ENCODE measurements at regions not wholly inside any gene's neighbourhood (a gene's known extent, or its start where the extent isn't known, plus 50 kb on each side); places are given as distances from the start of the nearest gene placed in this dataset.
"Not testable (repeated sequence)": the region's sequence is repeated elsewhere in the genome, so short reads cannot be mapped to it uniquely, and the experiment has no call there.

DNA sequence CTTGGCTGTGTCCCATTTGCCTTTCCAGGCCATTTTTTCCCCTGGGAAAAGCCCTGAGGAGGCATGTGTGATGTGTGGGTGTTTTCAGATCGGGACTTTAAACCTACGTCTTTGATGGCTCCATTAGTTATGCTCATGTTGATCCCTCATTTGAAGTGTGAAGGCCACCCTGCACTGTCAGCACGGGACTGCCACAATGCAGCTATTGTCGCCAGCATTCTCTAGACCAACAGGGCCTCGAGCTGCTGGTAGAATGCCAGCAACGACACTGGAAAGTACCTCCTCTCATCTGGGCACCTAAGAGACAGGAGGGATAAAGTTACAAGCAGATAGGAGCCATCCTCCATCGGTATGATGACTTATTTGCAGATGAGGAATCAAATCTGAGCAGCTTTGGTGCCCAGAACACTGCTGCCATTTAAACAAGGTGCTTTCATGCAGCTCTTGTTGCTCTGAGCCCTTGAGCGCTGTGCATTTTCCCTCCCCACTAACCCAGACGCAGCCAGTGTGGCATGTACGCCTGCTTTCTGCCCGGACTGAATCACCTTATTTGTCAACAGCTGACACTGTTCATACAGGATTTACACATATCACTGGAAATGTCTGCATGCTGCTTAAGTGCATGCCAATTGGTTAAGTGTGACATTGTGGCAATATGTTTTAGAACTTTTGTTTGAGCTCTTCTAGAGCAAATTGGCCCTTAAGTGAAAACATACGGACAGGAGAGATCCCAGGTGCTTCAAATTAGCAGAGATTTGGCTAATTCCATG, 175.0 kb upstream of the PITRM1 start:
- DNase-seq (ENCODE audit: low read depth in 2 of 2): no peak

DNA sequence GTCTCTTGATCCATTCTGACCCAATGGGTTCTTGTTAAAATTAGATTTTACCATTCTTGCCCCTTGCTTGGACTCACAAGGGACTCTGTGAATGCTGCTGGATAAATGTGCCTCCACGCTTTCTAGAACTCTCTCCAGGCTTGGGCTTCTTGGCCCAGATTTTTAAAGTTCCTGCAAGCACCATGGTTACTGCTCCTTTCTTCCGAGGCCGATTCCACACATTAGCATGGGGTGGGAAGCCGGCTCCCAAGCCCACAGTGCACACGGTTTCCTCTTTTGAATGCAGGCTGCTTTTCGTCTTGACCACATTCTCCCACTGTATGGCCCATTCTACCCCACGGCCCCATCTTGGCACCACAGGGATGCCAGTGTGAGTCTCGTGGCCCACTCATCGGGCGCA, 174.3 kb upstream of the PITRM1 start:
- DNase-seq (ENCODE audit: low read depth in 2 of 2): no peak

DNA sequence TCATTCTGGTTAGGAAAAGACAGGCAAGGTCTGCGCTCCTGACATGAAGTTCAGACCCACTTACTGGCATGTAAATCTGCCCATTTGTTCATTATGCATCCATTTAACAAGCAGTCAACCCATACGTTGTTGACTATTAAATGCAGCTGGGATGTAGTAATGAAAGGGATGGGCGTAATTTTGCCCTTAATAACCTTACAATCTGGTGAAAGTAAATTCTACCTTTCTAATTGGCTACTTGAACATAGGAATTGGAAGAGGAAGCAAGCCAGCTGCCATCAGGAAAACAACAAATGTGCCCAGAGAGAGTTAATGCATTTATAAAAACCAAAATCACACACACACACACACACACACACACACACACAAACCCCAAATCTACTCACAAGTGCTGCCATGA, 170.2 kb upstream of the PITRM1 start:
- no peak for DNase-seq (ENCODE audit: low read depth in 2 of 2)

DNA sequence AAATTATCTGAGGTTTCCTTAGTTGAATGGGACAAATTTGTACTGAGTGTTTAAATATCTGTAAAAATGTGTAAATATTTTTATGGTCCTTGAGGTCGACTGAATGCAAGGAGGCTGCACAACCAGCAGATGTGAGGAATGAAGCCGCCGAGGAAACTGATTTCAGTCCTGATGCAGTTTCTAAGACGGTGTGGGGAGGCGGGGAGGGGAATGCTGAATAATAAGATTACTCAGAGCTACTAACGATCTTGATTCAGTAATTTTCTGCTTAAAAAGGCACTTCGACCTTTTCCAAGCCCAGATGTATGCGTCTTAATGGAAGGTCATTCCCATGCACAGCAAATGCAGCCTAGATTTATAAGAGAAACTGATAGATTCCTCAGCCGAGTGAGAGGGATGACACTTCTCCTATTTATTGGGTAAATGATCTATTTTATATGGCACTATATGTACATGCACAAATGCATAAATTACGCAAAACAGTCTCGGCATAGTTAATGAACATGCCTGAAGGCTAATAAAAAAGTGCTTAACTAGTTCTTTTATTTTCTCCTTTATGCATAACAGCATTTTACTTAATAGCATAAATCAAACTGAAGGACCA, 167.6 kb upstream of the PITRM1 start:
- no peak for DNase-seq (ENCODE audit: low read depth in 2 of 2)

DNA sequence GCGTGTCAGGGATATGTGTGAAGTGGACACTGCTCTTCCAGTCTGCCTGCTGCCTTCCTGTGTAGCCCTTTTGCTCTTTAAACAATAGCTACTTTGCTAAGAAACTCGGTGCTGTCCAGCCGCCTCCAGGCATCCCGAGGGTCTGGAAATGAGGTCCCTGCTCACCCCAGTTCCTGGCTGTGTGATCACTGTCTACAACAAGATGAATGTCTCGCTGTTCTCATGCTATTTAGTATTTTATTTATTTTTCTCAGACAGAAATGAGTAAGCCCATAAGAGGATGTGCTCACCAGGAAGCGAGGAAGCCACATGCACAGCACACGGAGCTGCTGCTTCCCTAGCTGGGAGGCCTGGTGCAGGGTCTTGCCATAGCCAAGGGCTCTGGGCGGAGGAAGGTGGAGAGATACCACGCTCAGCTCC, 167.0 kb upstream of the PITRM1 start:
- no peak for DNase-seq (ENCODE audit: low read depth in 2 of 2)

DNA sequence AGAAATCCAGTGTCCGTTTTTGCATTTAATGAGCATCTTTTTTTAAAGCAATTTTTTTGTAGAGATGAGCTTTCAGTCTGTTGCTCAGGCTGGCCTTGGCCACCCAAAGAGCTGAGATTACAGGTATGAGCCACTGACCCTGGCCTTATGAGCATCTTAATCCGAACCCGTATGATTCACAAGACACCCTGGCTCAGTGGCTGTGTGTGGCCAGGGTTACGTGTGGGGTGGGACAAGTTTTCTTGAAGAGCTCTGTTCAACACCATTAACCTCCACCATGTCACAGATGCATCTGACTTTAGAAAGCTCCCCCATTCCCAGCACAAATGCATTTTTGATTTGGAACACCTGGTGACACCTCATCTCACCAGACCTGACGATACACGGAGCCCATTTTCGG, 166.5 kb upstream of the PITRM1 start:
- DNase-seq (ENCODE audit: low read depth in 2 of 2): no peak

DNA sequence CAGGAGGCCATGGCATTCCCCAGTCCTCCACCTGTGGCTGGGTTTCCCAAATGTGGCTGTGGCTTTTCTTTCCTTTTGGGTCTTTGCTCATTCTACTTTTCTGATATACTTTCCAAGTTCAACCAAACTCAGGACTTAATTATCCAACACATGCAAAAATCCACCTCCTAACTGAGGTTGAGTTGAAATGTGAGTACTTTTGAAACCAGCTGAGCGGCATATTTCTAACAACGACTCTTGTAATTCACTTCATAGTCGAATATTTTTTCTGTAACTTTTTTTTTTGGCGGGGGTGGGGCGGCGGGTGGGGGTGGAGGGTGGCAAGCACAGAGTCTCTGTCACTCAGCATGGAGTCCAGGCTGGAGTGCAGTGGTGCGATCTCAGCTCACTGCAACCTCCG, 165.2 kb upstream of the PITRM1 start:
- DNase-seq (ENCODE audit: low read depth in 2 of 2): no peak

DNA sequence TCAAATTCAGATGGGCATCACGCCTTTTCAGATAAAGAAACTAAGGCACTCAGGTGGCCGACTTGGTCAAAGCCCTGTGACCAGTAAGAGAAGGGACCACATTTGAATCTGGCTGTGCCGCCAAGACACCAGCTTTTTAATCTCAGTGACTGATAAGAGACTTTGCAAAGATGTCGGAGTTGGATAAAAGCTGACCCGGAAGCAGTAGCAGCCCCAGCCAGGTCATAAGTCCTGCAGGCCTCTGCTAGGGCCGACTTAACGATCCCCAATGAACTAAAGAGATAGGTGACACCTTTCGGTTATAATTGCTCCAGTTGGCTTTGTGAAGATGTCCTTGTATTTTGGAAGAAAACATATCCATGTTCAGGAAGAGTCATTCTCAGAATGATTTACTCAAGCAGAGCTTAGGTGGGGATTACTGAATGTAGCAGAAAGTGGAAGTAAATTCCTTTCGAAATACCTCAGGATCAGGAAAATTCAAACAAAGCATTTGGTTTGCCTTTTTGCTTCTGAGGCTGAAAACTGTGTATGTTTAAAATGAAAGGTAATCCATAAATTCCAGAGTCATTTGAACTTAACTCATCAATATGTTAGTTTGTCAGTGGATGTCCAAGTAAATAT, 164.2 kb upstream of the PITRM1 start:
- no peak for DNase-seq (ENCODE audit: low read depth in 2 of 2)

DNA sequence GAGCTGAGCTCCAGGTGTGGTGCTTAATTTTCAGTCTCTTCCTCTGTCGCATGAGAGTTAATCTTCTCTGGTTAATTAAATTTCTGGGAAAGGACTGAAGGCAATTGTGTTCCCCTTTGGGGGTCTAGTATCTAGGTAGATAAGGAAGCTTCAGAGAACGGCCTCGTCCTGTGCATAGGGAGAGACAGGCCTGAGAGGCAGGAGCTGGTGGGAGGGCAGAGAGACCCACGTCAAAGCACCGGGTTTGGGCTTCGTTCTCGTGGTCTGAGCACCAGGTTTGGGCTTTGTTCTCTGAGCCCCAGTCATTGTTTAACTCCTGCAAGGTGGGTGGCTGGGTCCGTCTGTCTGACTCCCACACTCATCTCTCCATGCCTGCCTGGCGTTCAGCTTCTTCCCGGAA, 160.8 kb upstream of the PITRM1 start:
- DNase-seq (ENCODE audit: low read depth in 2 of 2): no peak

DNA sequence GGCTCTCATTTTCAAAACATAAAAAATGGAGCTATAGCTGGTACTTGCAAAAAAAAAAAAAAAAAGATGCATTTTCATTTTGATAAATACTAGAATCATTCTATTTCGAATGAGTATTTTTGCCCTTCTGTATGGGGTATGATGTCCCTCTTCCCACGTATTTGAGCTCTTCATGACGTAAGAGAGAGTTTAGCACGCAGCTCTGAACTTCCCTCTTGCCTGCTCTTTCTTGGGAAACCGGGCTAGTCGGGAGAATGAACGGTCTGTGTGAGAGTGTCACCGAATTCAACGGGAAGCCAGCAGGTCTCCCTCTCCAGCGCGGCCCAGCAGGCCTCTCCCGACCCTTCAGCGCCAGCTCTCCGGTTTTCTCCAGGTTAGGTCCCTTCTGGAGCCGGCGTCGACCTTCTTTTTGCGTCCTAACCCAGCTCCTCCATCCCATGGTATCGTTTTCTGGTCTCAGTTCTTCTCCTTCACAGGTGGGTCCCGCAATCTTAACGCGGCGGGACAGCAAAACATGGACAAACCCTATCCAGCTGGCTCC, 159.2 kb upstream of the PITRM1 start:
- DNase-seq (ENCODE audit: low read depth in 2 of 2): no peak

DNA sequence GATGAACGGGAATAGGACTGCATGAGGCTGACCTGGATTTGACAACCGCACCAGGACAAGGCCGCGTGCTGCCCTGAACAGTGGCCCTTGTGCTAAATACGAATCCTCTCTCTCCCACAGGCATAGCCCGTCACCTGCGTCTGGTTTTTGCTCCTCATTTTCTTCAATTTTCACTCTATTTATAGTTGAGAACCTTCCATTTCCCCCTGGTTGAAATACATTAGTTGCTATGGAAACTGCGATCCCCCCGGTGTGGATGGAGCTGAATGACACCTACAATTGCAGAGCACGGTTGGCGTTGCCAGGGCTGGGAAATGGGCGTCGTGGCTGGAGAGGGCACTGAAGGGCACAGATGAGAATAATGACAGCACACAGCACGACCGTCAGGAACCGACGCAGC, 158.6 kb upstream of the PITRM1 start:
- DNase-seq (ENCODE audit: low read depth in 2 of 2): no peak

DNA sequence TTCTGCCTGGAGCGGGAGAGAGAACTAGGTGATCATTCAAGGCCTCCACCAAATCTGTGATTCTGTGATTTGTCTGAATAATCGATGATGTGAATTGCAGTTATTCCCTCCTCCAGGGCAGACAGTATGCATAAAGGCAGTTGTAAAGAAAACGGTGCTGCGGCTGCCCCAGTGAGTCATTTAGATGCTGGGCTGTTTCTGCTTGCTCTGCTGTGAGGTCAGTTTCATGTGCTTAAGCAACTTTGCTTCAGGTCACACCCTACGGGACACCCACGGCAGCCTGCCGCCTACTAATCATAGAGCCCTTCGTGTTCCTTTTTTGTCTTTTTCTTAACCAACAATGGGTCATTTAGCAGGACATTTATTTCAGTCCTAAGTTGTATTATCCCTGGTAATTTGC, 158.1 kb upstream of the PITRM1 start:
- DNase-seq (ENCODE audit: low read depth in 2 of 2): no peak

DNA sequence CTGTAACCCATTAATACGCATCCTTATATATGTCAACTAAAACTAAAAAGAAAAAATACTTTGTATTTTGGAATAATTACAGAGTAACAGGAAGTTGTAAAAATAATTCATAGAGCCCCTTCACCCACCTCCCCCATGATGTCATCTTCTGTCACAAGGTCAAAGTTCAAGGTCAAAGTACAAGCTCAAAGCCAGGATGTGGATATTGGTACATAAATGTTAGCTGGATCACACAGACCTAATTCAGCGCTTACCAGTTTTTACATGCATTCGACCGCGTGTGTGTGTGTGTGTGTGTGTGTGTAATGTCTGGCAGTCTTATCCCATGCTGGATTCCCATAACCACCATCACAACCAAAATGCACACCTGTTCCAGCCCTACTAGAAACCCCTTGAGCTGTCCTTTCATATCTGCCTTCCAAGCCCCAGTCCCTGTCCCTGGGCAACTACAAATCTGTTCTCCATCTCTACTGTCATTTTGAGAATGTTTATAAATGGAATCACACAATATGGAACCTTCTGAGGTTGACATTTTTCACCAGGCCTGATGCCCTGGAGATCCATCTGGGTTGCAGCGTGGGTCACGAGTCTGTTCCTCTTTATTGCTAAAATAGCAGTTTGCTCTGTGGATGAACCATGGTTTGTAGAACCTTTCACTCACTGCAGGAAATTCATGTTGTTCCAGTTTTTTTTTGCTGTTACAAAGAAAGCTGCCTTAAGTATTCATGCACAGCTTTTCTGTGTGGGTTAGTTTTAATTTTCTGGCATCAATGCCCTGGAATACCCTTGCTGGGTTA, 153.6 kb upstream of the PITRM1 start:
- no peak for DNase-seq (ENCODE audit: low read depth in 2 of 2)

DNA sequence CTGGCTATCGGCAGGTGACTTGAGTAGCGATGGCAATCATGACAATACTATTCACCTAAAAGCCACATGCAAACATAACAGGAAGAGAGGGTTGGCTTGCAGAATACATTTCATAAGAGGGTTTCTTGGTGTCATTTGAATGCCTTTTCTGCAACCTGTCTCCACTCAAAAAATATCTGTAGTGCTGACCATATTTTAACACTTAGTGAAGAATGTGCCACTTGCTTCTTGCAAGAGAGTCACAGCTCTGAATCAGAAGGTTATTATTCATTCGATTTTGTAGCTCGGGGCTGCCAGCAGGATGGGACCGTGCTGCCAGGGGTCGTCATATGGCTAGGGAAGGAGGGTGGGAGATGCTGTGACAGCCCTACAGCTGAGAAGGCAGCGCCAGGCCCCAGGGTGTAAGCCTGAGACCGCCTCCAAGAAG, 152.0 kb upstream of the PITRM1 start:
- DNase-seq (ENCODE audit: low read depth in 2 of 2): no peak

DNA sequence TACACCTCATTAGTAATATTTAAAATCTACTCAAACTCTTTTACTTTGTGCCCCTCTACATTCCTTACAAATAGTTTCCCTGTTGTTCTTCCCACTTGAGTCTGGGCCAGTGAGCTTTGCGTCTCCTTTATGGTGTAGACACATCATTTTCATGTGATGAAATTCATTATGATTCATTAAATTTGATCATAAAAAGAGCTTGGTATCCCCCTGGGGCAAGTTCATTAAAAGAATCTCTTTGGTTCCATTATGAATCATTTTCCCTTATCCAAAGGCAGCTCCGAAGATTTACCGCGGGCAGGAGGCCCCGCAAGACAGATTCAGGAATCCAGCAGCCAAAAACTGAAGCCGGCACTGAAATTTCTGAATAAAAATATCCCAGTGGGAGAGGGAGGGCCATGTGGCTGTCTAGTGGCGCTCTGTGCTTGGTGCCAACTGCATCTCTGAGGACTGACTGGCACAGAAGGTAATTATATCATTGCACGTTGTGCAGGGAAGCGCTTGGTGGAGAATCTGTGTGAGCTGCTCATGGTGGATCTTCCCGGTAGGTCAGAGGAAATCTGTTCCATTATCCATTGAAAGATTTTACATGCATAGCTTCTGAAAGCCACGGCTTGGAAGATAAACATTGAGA, 151.4 kb upstream of the PITRM1 start:
- no peak for DNase-seq (ENCODE audit: low read depth in 2 of 2)

DNA sequence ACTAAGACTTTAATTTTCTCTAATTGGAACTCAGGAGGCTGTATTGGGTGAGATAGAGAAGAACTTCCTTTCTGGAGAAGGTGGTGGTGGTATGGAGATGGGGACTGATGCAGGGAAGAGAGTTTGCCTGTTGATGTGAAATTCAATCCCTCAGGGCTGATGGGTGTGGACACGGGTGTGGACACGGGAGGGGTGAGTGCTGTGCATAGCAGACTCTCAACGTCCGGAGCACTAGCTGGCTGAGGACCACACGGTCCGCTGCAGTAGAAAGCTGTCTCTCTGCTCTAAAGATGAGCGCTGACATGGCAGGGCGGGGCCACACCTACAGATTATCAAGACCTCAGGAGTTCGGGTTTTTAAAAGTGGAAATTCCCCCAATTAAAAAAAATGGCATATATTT, 148.5 kb upstream of the PITRM1 start:
- no peak for DNase-seq (ENCODE audit: low read depth in 2 of 2)

DNA sequence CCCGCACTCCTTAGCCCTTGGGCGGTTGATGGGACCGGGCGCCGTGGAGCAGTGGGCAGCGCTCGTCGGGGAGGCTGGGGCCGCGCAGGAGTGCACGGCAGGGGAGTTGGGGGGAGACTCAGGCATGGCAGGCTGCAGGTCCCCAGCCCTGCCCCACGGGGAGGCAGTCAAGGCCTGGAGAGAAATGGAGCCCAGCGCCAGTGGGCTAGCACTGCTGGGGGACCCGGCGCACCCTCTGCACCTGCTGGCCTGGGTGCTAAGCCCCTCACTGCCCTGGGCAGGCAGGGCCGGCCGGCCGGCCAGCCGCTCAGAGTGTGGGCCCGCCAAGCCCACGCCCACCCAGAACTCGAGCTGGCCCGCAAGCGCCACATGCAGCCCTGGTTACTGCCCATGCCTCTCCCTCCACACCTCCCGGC, 147.2 kb upstream of the PITRM1 start:
- DNase-seq (ENCODE audit: low read depth in 2 of 2): no peak

DNA sequence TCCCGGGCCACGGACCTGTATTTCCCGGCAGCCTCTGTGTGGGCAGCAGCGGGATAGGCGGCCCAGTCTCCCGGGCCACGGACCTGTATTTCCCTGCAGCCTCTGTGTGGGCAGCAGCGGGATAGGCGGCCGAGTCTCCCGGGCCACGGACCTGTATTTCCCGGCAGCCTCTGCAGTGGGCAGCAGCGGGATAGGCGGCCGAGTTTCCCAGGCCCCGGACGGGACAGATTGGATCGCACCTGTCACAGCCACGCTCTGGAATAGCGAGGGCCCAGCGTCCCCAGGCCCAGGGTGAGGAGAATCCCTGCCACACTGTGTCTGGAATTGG, 145.9 kb upstream of the PITRM1 start:
- DNase-seq (ENCODE audit: low read depth in 2 of 2): not testable (repeated sequence)

DNA sequence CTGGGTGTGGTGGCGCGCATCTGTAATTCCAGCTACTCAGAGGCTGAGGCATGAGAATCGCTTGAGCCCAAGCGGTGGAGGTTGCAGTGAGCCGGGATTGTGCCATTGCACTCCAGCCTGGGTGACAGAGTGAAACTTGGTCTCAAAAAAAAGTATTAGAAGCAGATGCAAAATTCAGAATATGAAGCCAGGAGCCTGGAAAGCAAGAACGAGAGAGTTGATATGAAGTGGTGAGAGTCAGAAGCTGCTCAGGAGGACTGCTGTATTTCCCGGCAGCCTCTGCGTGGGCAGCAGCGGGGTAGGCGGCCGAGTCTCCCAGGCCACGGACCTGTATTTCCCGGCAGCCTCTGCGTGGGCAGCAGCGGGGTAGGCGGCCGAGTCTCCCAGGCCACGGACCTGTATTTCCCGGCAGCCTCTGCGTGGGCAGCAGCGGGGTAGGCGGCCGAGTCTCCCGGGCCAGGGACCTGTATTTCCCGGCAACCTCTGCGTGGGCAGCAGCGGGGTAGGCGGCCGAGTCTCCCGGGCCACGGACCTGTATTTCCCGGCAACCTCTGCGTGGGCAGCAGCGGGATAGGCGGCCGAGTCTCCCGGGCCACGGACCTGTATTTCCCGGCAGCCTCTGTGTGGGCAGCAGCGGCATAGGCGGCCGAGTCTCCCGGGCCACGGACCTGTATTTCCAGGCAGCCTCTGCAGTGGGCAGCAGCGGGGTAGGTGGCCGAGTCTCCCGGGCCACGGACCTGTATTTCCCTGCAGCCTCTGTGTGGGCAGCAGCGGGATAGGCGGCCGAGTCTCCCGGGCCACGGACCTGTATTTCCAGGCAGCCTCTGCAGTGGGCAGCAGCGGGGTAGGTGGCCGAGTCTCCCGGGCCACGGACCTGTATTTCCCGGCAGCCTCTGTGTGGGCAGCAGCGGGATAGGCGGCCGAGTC, 145.2 kb upstream of the PITRM1 start:
- DNase-seq (ENCODE audit: low read depth in 2 of 2): not testable (repeated sequence)

DNA sequence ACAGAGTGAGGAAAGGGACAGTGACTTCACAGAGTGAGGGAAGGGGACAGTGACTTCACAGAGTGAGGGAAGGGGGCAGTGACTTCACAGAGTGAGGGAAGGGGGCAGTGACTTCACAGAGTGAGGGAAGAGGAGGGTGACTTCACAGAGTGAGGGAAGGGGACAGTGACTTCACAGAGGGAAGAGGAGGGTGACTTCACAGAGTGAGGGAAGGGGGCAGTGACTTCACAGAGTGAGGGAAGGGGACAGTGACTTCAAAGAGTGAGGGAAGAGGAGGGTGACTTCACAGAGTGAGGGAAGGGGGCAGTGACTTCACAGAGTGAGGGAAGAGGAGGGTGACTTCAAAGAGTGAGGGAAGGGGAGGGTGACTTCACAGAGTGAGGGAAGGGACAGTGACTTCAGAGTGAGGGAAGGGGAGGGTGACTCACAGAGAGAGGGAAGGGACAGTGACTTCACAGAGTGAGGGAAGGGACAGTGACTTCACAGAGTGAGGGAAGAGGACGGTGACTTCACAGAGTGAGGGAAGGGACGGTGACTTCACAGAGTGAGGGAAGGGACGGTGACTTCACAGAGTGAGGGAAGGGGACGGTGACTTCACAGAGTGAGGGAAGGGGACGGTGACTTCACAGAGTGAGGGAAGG, 142.0 kb upstream of the PITRM1 start:
- not testable (repeated sequence) for DNase-seq (ENCODE audit: low read depth in 2 of 2)
